LHCN-M2 (cell line): ENCODE measurements at regions not wholly inside any gene's neighbourhood (a gene's known extent, or its start where the extent isn't known, plus 50 kb on each side); places are given as distances from the start of the nearest gene placed in this dataset.
"Not testable (repeated sequence)": the region's sequence is repeated elsewhere in the genome, so short reads cannot be mapped to it uniquely, and the experiment has no call there.

Source experiments
- DNase-seq: peaks from one replicate; pipeline ENCODE4 v3.0.0-alpha.2; 2012; ENCODE audit warnings: low read depth

DNA sequence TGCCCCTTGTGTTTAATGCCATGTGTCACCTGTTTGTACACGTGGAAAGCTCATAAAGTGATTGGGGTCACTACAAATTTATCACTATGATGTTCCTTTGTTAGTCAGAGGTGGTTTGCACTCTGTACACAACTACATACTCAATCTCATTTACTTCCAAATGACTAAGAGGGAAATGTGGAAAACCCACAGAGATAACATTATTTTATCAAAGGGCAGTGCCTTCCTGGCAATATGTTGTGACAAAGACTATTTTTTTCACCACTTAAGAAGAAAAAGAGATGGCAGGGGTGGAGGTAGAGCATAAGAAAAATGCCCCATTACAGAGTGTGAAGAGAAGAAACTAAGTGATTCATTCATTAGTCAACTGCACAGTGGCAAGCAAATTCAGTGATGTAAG, 1064.1 kb upstream of the FLRT2 start:
- peak; percentile 18 for DNase-seq

GRCh38 chr14:84468153-84468552, 1061.8 kb upstream of the FLRT2 start:
- DNase-seq, result no peak

DNA sequence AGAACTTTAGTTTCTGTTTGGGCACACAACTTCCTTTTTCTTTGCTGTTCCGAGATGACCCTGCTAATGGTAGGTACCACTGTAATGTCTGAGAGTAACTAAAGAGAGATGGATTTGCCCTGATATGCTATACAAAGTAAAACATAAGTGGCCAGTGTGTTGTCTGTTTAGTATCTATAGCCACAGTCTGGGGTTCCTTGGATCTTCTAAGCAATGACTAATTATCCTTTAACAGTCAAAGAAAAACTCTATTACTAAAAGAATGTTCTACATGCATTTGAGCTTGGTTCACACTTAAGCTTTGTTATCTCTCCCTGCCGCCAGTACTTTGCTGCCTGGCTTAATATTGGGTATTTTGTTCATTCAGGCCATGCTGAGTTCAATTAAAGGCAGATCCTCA, 1051.9 kb upstream of the FLRT2 start:
- DNase-seq, result no peak

DNA sequence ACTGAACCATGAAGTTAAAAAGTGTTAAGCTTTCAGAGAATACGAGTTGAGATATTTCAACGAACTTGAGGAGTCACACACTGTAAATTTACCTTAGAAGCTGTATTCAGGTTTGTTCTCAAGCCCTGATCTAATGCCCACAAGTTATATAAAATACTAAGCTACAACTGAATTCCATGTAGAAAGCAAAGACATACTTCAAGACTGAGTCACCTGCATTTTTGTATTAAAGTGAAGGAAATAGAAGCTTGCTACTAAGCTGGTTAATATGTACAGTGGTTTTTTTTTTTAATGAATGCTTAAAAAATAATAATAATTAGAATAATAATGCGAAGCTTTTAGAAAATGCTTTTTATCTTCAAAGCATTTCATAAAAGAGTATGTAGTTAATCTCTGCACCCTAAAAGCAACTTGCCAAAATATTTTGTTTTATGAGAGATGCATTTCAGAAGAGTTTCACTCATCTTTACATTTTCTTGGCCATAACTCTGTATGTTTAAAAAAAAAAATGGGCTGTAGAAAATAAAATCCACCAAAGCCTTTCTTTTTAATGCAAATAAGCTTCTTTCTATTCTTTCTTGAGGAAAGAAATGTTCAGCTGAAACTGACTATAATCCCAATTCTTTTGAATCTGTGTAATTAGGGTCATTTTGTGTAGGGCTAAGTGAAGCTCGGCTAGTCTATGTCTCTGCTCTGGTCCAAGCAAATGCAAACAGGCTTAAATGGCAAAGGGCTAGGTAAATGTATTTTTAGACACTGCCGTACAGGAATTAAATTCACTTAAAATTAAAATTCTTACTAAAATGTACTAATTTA, 1047.5 kb upstream of the FLRT2 start:
- DNase-seq, result peak; percentile 39

GRCh38 chr14:84483072-84483420, 1046.9 kb upstream of the FLRT2 start:
- DNase-seq, result no peak

GRCh38 chr14:84484243-84484642, 1045.7 kb upstream of the FLRT2 start:
- not testable (repeated sequence) for DNase-seq

- no peak for DNase-seq
Observed at GRCh38 chr14:84485036-84485435, 1044.9 kb upstream of the FLRT2 start.

- no peak for DNase-seq
Observed at GRCh38 chr14:84490081-84490480, 1039.9 kb upstream of the FLRT2 start.

GRCh38 chr14:84492685-84493084, 1037.3 kb upstream of the FLRT2 start:
- DNase-seq, result no peak

GRCh38 chr14:84493779-84494178, 1036.2 kb upstream of the FLRT2 start:
- no peak for DNase-seq

GRCh38 chr14:84496677-84497076, 1033.3 kb upstream of the FLRT2 start:
- no peak for DNase-seq

GRCh38 chr14:84512823-84513222, 1017.1 kb upstream of the FLRT2 start:
- DNase-seq, result not testable (repeated sequence)

- no peak for DNase-seq
Observed at GRCh38 chr14:84519836-84520235, 1010.1 kb upstream of the FLRT2 start.

DNA sequence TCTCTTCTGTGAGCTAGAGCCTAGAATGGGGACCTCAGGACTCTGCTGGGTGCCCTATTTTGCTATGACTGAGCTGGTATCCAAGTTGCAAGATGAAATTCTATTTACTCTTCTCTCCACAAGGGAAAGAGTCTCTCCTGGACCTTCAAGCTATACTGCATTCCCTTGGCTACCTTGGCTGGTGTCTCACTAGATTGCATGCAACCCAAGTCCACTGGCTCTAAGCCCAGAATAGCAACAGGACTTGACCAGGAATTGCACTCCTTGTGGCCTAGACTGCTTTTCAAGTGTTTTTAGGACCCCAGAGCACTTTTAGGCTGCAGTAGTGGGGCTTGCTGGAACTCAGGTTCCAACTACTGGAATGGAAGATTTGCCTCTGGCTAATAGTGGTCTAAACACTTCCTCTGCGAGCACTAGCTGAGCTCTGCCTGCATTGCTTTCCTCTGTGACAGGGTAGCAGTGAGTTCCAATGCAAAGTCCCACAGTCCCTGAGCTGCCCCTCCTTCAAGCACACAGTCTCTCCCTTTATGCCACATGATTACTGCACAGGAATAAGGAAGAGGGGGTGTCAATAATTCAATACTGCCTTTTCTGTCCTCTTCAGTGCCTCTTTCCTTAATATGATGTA, 1009.1 kb upstream of the FLRT2 start:
- no peak for DNase-seq

DNA sequence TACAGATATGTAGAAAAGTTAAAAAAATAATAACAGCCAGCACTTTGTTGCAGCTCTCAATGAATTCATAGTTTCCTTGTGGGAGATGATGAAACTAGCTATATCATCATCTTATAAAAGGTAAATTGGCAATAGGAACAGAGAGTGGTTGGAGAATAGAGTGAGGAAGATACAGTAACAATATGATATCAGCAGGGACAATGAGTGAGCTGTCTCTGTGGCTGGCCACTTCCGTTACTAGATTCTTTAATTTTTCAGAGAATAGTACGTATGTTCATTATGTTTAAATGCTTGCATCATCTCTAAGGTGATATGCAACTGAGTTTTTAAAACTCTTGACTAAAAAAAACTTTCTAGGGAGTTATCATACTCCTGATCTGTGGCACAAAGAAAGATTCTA, 1006.2 kb upstream of the FLRT2 start:
- no peak for DNase-seq

DNA sequence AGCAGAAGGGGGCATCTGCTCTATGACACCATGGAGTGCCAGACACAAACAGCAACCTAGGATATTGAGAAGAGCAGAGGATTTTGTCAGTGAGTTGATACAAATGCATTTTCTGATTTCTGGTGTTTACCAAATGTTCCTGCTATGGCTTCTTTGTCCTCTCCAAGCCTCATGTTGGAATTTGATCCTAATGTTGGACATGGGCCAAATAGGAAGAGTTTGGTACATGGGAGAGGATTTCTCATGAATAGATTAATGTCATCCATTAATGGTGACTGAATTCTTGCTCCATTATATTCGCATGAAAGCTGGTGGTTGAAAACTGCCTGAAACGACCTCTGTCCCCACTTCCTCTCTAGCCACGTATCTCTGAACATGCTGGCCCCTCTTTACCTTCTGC, 1002.2 kb upstream of the FLRT2 start:
- DNase-seq, result peak; percentile 1

DNA sequence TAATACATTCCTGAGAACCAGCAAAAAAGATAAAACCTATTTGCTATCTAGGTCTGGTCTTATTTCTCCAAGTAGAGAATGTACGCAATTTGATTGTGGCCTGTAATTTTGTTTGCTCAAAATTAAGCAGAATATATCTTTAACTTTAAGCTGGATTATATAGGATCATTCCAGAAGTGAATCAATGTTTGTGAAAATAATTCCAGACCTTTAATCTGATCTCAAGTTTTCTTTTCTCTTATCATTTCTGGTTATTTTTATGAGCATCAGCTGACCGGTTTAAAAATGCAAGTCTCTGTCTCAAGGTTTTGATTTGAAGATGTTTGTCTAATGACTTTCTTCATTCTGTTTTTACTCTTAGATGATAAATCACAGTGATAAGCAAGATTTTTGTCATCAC, 997.9 kb upstream of the FLRT2 start:
- no peak for DNase-seq

DNA sequence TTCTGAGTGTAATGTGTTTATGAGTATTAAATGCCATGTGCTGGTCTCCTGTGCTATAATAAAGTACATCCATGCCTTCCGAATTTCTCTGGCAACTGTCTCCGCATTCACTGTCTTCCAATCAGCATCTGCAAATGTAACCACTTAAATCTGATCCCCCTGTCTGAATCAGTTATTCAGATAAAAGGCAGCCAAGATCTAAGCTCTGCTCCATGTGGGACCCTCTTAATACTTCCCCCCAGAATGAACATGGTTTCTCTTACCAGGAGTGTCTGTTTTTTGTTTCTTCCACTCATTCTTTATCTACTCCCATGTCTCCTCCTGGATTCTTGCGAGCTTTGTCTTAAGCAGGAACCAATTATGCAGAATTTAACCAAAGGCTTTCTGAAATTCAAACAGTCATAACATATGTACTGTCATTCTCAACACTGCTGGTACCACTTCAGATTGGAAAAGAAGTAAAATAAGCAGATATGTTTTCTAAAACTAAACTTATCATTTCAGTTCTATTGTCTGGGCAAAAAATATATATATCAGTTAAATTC, 996.7 kb upstream of the FLRT2 start:
- no peak for DNase-seq

DNA sequence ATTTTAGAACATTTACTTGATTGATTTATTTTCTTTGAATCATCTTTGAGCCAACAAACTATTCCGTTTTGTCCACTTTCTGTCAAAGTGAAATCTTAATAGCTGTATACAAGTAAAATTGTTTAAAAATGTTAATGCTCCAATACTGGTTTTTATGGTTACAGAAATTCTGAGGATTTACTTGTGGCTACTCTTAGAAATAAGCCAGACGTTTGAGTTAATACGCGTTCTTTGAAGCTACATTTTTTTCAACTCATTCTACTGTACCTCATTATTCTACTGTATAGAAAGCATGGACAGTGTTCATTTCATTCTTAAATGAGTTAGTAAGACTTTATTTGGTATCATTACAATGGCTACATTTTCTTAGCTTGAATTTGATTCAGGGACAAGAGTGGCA, 996.2 kb upstream of the FLRT2 start:
- no peak for DNase-seq

GRCh38 chr14:84535484-84535883, 994.5 kb upstream of the FLRT2 start:
- DNase-seq, result no peak

- DNase-seq, result no peak
Observed at GRCh38 chr14:84535976-84536375, 994.0 kb upstream of the FLRT2 start.

DNA sequence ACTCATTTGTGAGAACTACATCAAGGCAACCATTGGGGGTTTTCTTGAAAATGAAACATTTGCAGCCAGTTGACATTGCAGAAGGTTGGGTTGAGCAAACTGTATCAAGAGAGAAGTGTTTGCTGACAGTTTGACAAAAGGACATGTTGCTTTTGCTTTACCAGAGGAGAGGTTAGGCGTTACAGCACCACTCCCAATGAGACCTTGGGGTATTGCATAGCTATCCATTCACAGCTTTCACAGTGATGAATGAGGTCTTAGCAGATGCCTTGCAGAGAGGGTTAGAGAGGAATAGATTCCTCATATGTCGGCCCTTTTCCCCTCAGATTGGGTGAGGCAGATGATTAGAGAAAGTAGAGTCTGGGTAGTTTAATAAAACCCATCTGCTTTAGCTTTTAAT, 988.9 kb upstream of the FLRT2 start:
- no peak for DNase-seq

- no peak for DNase-seq
Observed at GRCh38 chr14:84543859-84544258, 986.1 kb upstream of the FLRT2 start.
